SK-N-SH treated with all-trans-retinoic acid at 6 μM for 48 hours (cell line): ENCODE measurements at regions not wholly inside any gene's neighbourhood (a gene's known extent, or its start where the extent isn't known, plus 50 kb on each side); places are given as distances from the start of the nearest gene placed in this dataset.

Experiments used
- ATAC-seq: fragments of 200-7000 bp; cut with Tn5 transposase; 3 replicates; pipeline ENCODE4 v1.9.1; 2020; ENCODE audit warnings: mild to moderate bottlenecking, moderate library complexity
- ARNTL ChIP-seq: fragments of 450-650 bp; formaldehyde crosslinking; IDR thresholded peaks from 2 replicates; pipeline ENCODE4 v1.5.0; 2020; ENCODE audit warnings: low read depth, mild to moderate bottlenecking, moderate library complexity, borderline replicate concordance
- BACH2 ChIP-seq: fragments of 250-450 bp; sonication (Bioruptor Pico); IDR thresholded peaks from 2 replicates; pipeline ENCODE4 v1.9.0; 2021; ENCODE audit warnings: mild to moderate bottlenecking, borderline replicate concordance
- CREB5 ChIP-seq: fragments of 250-450 bp; sonication (Bioruptor Pico); IDR thresholded peaks from 2 replicates; pipeline ENCODE4 v1.5.1; 2020; ENCODE audit warnings: low read depth, mild to moderate bottlenecking, moderate library complexity
- CSDC2 ChIP-seq: fragments of 250-450 bp; sonication (Bioruptor Pico); IDR thresholded peaks from 2 replicates; pipeline ENCODE4 v1.5.0; 2020; ENCODE audit warnings: mild to moderate bottlenecking, moderate library complexity
- CSRNP3 ChIP-seq: fragments of 250-450 bp; sonication (Bioruptor Pico); IDR thresholded peaks from 2 replicates; pipeline ENCODE4 v1.5.1; 2021; ENCODE audit warnings: mild to moderate bottlenecking, moderate library complexity
- ESRRG ChIP-seq: fragments of 250-450 bp; sonication (Bioruptor Pico); IDR thresholded peaks from 2 replicates; pipeline ENCODE4 v1.6.1; 2021; ENCODE audit warnings: mild to moderate bottlenecking
- GLIS3 ChIP-seq: fragments of 250-450 bp; sonication (Bioruptor Pico); IDR thresholded peaks from 2 replicates; pipeline ENCODE4 v1.5.0; 2020; ENCODE audit warnings: mild to moderate bottlenecking, moderate library complexity
- ISL1 ChIP-seq: fragments of 250-450 bp; sonication (Bioruptor Pico); IDR thresholded peaks from 2 replicates; pipeline ENCODE4 v2.1.2; 2022; ENCODE audit warnings: mild to moderate bottlenecking, moderate library complexity
- OSR1 ChIP-seq: fragments of 250-450 bp; sonication (Bioruptor Pico); IDR thresholded peaks from 2 replicates; pipeline ENCODE4 v1.8.0; 2022; ENCODE audit warnings: moderate library complexity, mild to moderate bottlenecking, inconsistent platforms
- POU6F1 ChIP-seq: fragments of 250-450 bp; sonication (Bioruptor Pico); IDR thresholded peaks from 2 replicates; pipeline ENCODE4 v1.8.0; 2021; ENCODE audit warnings: low read depth, mild to moderate bottlenecking, moderate library complexity, borderline replicate concordance
- PPARA ChIP-seq: fragments of 250-450 bp; sonication (Bioruptor Pico); IDR thresholded peaks from 2 replicates; pipeline ENCODE4 v1.5.0; 2020; ENCODE audit warnings: mild to moderate bottlenecking, borderline replicate concordance
- RARB ChIP-seq: fragments of 250-450 bp; sonication (Bioruptor Pico); IDR thresholded peaks from 2 replicates; pipeline ENCODE4 v1.8.0; 2021; ENCODE audit warnings: mild to moderate bottlenecking, moderate library complexity
- SNAI2 ChIP-seq: fragments of 250-450 bp; sonication (Bioruptor Pico); IDR thresholded peaks from 2 replicates; pipeline ENCODE4 v1.5.0; 2020; ENCODE audit warnings: mild to moderate bottlenecking, moderate library complexity
- TCF4 ChIP-seq: fragments of 250-450 bp; sonication (Bioruptor Pico); IDR thresholded peaks from 2 replicates; pipeline ENCODE4 v1.8.0; 2021; ENCODE audit warnings: mild to moderate bottlenecking, moderate library complexity, borderline replicate concordance
- TOX ChIP-seq: fragments of 250-450 bp; sonication (Bioruptor Pico); IDR thresholded peaks from 2 replicates; pipeline ENCODE4 v1.8.0; 2021; ENCODE audit warnings: mild to moderate bottlenecking, moderate library complexity, borderline replicate concordance
- TSHZ2 ChIP-seq: fragments of 250-450 bp; sonication (Bioruptor Pico); IDR thresholded peaks from 2 replicates; pipeline ENCODE4 v1.5.0; 2020; ENCODE audit warnings: mild to moderate bottlenecking, moderate library complexity
- ZC3H10 ChIP-seq: fragments of 250-450 bp; sonication (Bioruptor Pico); IDR thresholded peaks from 2 replicates; pipeline ENCODE4 v1.5.1; 2021; ENCODE audit warnings: mild to moderate bottlenecking, moderate library complexity
- ZFP3 ChIP-seq: fragments of 250-450 bp; sonication (Bioruptor Pico); IDR thresholded peaks from 2 replicates; pipeline ENCODE4 v1.5.0; 2020; ENCODE audit warnings: mild to moderate bottlenecking, moderate library complexity
- ZFP30 ChIP-seq: fragments of 450-650 bp; formaldehyde crosslinking; IDR thresholded peaks from 2 replicates; pipeline ENCODE4 v1.5.0; 2022; ENCODE audit warnings: mild to moderate bottlenecking, moderate library complexity
- ZNF565 ChIP-seq: fragments of 450-650 bp; formaldehyde crosslinking; conservative IDR thresholded peaks from 2 replicates; pipeline ENCODE4 v1.5.0; 2020; ENCODE audit warnings: low read depth, mild to moderate bottlenecking, moderate library complexity
- ZNF70 ChIP-seq: fragments of 450-650 bp; formaldehyde crosslinking; IDR thresholded peaks from 2 replicates; pipeline ENCODE4 v1.5.0; 2020; ENCODE audit warnings: mild to moderate bottlenecking, moderate library complexity
- ZNF8 ChIP-seq: fragments of 450-650 bp; formaldehyde crosslinking; IDR thresholded peaks from 2 replicates; pipeline ENCODE4 v1.5.0; 2020; ENCODE audit warnings: mild to moderate bottlenecking, moderate library complexity

- no peak for ATAC-seq
- TF ChIP-seq GLIS3 (CRISPR knock-in tag): no peak
- TF ChIP-seq TOX (CRISPR knock-in tag): no peak
- no peak for TF ChIP-seq CREB5 (CRISPR knock-in tag)
- no peak for TF ChIP-seq ZNF70 (CRISPR knock-in tag)
- TF ChIP-seq CSRNP3: no peak
- no peak for TF ChIP-seq ARNTL (CRISPR knock-in tag)
- TF ChIP-seq, all 23 proteins: peak for 0
These were observed 630.9 kb downstream of the NYAP2 start for GRCh38 chr2:226030369-226030768.

- TF ChIP-seq TCF4 (CRISPR knock-in tag): no peak
- no peak for TF ChIP-seq SNAI2 (CRISPR knock-in tag)
- TF ChIP-seq ZFP30 (CRISPR knock-in tag): no peak
- TF ChIP-seq TSHZ2: no peak
- no peak for TF ChIP-seq RARB (CRISPR knock-in tag)
- TF ChIP-seq CREB5 (CRISPR knock-in tag): no peak
- no peak for TF ChIP-seq ESRRG
- TF ChIP-seq PPARA (CRISPR knock-in tag): no peak
- no peak for TF ChIP-seq ZNF8
- TF ChIP-seq ZC3H10 (CRISPR knock-in tag): no peak
- no peak for TF ChIP-seq OSR1 (CRISPR knock-in tag)
- no peak for TF ChIP-seq TOX (CRISPR knock-in tag)
- TF ChIP-seq ARNTL (CRISPR knock-in tag): no peak
- TF ChIP-seq ISL1 (CRISPR knock-in tag): no peak
- no peak for TF ChIP-seq CSDC2 (CRISPR knock-in tag)
- no peak for TF ChIP-seq POU6F1
- TF ChIP-seq GLIS3 (CRISPR knock-in tag): no peak
- no peak for TF ChIP-seq BACH2 (CRISPR knock-in tag)
- no peak for TF ChIP-seq CSRNP3
- TF ChIP-seq ZFP3 (CRISPR knock-in tag): no peak
These were observed 624.4 kb downstream of the NYAP2 start for GRCh38 chr2:226023946-226024345.

GRCh38 chr2:226023383-226023782, 623.9 kb downstream of the NYAP2 start:
- TF ChIP-seq ZFP3 (CRISPR knock-in tag) (no peak), SNAI2 (CRISPR knock-in tag) (no peak), RARB (CRISPR knock-in tag) (no peak), ZNF565 (CRISPR knock-in tag) (no peak), TOX (CRISPR knock-in tag) (no peak), OSR1 (CRISPR knock-in tag) (no peak), ZC3H10 (CRISPR knock-in tag) (no peak), CREB5 (CRISPR knock-in tag) (no peak), CSRNP3 (no peak), POU6F1 (no peak), ZFP30 (CRISPR knock-in tag) (no peak), GLIS3 (CRISPR knock-in tag) (no peak)
- ATAC-seq: no peak

More at GRCh38 chr2:226023946-226024345, 624.4 kb downstream of the NYAP2 start:
- no peak for ATAC-seq
